ENCODE measurements at regions not wholly inside any gene's neighbourhood (a gene's known extent, or its start where the extent isn't known, plus 50 kb on each side); places are given as distances from the start of the nearest gene placed in this dataset.
A peak's percentile ranks its signal among the peaks of the same experiment; 100 is the strongest.

GRCh38 chr2:216306868-216307267 lies 65.4 kb downstream of the MARCHF4 start:
- Histone ChIP-seq H3K4me3 (replicated peaks; ENCODE audit: insufficient read depth, low read length) (no peak overlapping the region), H3K27ac (replicated peaks) (no peak overlapping the region), H3K27me3 (ENCODE audit: insufficient read depth, poor library complexity, severe bottlenecking) (no peaks in the 10 kb centered on the region)
- TF ChIP-seq CTCF (IDR thresholded peaks at IDR 0.05; ENCODE audit: insufficient read depth, low read length) (no peak), REST (IDR thresholded peaks at IDR 0.05; ENCODE audit: insufficient replicate concordance, low read depth) (no peak), SPI1 (IDR thresholded peaks at IDR 0.05; ENCODE audit: borderline replicate concordance, low read depth) (no peak)
- DNase-seq (ENCODE audit: low read depth in 1 of 2, low spot score in 1 of 2), result no peak

GRCh38 chr2:216305574-216305973 lies 66.7 kb downstream of the MARCHF4 start:
- Histone ChIP-seq H3K27ac (replicated peaks) (no peak overlapping the region), H3K4me3 (replicated peaks; ENCODE audit: insufficient read depth, low read length) (no peak overlapping the region), H3K27me3 (ENCODE audit: insufficient read depth, poor library complexity, severe bottlenecking) (peaks cover 3% of the 10 kb centered on the region)
- DNase-seq (ENCODE audit: low read depth in 1 of 2, low spot score in 1 of 2), result no peak
- TF ChIP-seq POLR2AphosphoS5 (IDR thresholded peaks at IDR 0.05; ENCODE audit: low read depth), result no peak
- no peak for TF ChIP-seq CTCF (IDR thresholded peaks at IDR 0.05; ENCODE audit: insufficient read depth, low read length)
- no peak for TF ChIP-seq REST (IDR thresholded peaks at IDR 0.05; ENCODE audit: insufficient replicate concordance, low read depth)
- TF ChIP-seq GABPA (IDR thresholded peaks at IDR 0.05; ENCODE audit: low read depth), result no peak
- TF ChIP-seq SPI1 (IDR thresholded peaks at IDR 0.05; ENCODE audit: borderline replicate concordance, low read depth), result no peak

- H3K27me3 ChIP-seq (ENCODE audit: insufficient read depth, poor library complexity, severe bottlenecking), result peaks cover 3% of the 10 kb centered on the region
- H3K27ac ChIP-seq (replicated peaks), result no peak overlapping the region
- H3K4me3 ChIP-seq (replicated peaks; ENCODE audit: insufficient read depth, low read length), result no peak overlapping the region
- DNase-seq (ENCODE audit: low read depth in 1 of 2, low spot score in 1 of 2), result no peak
- TF ChIP-seq GABPA (IDR thresholded peaks at IDR 0.05; ENCODE audit: low read depth) (no peak), SPI1 (IDR thresholded peaks at IDR 0.05; ENCODE audit: borderline replicate concordance, low read depth) (no peak), REST (IDR thresholded peaks at IDR 0.05; ENCODE audit: insufficient replicate concordance, low read depth) (peak; percentile 72)
Observed at GRCh38 chr2:216302981-216303676, 69.2 kb downstream of the MARCHF4 start.

Data from HL-60 (cell line).